Activated CD4-positive, alpha-beta T cell treated with anti-CD3 and anti-CD28 coated beads for 48 hours (primary cell): ENCODE measurements at regions not wholly inside any gene's neighbourhood (a gene's known extent, or its start where the extent isn't known, plus 50 kb on each side); places are given as distances from the start of the nearest gene placed in this dataset.

Source experiments
- DNase-seq: peaks from one replicate; pipeline ENCODE4 v3.0.0-alpha.2; 2020

- no peak for DNase-seq
Observed at GRCh38 chr4:115871596-115871995, 758.2 kb upstream of the NDST4 start.

DNA sequence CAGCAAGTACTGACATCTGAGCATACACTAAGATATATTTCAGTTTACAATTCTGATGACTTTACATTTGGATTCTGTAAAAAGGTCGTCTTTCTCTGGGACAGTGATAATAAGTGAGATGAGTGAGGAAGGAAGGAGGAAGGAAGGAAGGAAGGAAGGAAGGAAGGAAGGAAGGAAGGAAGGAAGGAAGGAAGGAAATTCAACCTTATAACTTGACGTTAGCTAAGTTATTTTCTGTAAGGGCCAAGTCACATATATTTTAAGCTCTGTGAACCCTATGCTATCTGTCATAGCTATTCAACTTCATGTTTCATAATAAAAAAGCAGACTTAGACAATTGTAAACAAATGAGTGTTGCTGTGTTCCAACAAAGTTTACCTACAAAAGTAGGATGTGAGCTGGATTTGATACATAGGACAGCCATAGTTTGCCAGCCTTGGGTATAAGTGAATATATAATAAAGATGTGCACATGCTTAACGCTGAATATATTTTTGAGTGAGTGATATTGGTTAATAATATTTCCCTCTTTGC, 753.0 kb upstream of the NDST4 start:
- no peak for DNase-seq

DNA sequence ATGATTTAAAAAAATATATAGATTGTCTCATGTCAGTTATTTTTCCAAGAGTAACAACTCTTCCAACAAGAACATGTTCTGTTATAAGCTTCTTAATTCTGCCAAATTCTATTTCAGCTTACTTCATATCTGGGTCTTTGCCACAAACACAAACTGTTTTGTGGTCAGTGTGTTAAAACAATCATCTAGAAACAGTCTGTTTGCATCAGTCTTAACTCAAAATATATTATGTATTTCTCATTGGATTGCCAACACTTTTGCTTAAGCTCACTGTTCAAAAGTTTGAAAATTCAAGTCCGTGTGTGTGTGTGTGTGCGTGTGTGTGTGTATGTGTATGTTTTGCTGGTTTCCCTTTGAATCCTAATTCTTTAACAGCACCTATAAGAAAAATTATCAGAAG, 752.3 kb upstream of the NDST4 start:
- no peak for DNase-seq

DNA sequence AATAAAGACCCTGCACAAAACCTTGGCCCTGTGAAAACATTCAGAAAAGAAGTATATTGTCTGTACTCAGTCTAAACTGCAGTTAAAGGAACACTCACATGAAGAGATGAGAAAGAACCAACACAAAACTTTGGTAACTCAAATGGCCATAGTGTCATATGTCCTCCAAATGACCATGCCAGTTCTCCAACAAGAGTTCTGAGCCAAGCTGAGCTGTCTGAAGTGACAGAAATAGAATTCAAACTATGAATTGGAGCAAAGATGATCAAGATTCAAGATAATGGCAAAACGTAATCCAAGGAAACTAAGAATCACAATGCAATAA, 739.3 kb upstream of the NDST4 start:
- DNase-seq: no peak

- peak; percentile 28 for DNase-seq
Observed at GRCh38 chr4:115851918-115852766, 738.7 kb upstream of the NDST4 start.

- no peak for DNase-seq
Observed at GRCh38 chr4:115850799-115851509, 737.5 kb upstream of the NDST4 start.

DNA sequence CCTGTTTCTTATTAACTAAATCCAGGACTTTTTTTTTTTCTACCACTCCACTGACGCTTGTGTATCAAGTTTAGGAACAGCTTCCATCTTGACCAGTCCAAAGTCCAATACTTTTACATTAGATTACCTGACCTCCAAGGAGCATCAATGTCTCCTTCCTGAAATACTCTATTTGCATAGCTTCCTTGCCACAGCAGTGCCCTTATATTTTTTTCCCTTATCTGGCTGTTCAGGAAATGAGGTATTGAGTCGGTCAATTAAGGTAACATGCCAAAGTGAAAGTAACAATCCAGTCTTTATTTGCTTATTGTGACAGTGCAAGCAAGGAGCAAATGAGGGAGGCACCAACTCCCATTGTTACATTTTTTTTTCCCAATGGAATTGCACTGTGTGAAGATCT, 730.8 kb upstream of the NDST4 start:
- DNase-seq: no peak

GRCh38 chr4:115841871-115842270, 728.5 kb upstream of the NDST4 start:
- no peak for DNase-seq

GRCh38 chr4:115834441-115834840, 721.0 kb upstream of the NDST4 start:
- no peak for DNase-seq

GRCh38 chr4:115824630-115825029, 711.2 kb upstream of the NDST4 start:
- DNase-seq: no peak

- DNase-seq: no peak
Observed at GRCh38 chr4:115803825-115804224, 690.4 kb upstream of the NDST4 start.

GRCh38 chr4:115790812-115791211, 677.4 kb upstream of the NDST4 start:
- DNase-seq: no peak

- DNase-seq: no peak
Observed at GRCh38 chr4:115781528-115782146, 668.2 kb upstream of the NDST4 start.

GRCh38 chr4:115780835-115781234, 667.4 kb upstream of the NDST4 start:
- no peak for DNase-seq

- no peak for DNase-seq
Observed at GRCh38 chr4:115780268-115780667, 666.8 kb upstream of the NDST4 start.

DNA sequence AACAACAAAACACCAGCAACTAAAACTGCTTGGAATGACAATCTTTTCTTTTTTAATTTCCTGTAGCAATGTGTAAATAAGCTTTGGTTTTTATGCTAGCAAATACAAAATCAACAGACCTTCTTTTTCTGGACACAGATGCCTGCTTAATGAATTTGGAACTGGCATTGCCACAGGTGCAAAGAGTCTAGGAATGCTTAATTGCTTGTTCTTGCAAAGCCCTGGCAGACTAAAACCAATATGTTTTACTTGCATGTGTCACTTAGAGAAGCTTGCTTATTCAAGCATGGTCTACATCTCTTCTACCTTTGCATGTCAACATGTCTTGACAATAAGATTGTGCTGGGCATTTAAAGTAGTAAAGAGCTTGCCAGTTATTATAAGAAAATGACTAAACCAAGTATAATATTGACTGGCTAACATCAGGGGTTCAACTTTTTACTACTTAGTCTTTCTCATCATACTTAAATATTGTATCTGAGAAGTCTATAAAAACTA, 656.7 kb upstream of the NDST4 start:
- no peak for DNase-seq

DNA sequence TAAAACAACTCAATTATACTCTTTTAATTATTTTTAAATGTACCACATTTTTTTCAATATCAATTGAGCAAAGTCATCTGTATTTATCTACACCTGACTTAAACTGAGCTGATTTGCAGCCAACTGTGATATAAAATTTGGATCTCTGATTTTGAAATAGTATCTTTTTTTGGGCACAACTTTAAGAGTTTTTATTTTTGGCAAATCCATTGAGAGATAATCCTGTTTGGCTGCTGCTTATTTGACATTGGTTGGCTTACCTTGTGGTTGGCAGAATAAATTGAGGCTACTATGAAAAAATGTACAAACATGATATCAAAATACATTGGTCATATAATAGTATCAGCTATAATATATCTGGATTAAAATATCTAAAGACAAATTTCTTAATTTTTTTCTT, 656.0 kb upstream of the NDST4 start:
- no peak for DNase-seq

- no peak for DNase-seq
Observed at GRCh38 chr4:115763051-115763450, 649.6 kb upstream of the NDST4 start.

- DNase-seq: no peak
Observed at GRCh38 chr4:115759231-115759630, 645.8 kb upstream of the NDST4 start.

GRCh38 chr4:115749404-115749803, 636.0 kb upstream of the NDST4 start:
- no peak for DNase-seq

DNA sequence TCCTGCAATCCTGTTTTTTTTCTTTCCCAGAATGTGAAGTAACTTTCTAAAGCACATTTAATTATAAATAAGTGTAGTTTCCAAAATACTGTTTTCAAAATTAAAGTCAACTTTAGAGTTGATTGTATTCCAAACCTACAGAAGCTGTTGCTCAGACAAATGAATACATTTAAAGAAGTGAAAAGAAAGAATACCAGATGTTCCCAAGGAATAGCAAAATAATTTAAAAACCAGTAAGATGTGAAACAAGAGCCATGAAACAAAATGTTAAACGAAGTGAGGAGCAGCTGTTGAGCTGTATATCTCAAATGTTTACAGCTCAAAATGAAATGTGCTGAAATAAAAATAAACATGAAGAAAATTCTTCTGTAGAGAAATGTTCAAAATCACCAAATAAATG, 627.4 kb upstream of the NDST4 start:
- DNase-seq: no peak

DNA sequence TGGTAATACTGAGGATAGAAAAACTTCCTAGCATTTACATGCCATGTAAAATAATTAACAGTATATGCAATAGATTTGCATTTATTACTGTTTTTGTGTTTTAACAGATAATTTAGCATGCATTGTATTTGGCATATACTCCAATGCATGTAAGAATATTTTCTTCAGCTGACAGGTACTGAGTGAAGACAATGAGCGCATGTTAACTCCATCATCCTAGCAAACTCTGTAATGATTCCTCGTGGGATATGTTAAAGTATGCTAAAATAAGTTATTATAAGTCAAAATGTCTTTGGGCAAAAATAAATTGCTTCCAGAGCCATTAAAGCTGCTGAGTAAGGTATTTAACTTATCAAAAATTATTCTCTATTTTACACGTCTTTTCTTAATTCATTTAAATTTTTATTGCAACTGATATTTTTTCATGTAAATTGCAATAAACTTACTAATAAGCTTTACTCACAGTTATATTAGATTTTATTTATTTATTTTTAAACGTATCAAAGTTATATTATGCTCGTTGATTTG, 616.4 kb upstream of the NDST4 start:
- DNase-seq: no peak

GRCh38 chr4:115723621-115724020, 610.2 kb upstream of the NDST4 start:
- DNase-seq: no peak
